SKM-1 (cell line): ENCODE measurements at regions not wholly inside any gene's neighbourhood (a gene's known extent, or its start where the extent isn't known, plus 50 kb on each side); places are given as distances from the start of the nearest gene placed in this dataset.
"Not testable (repeated sequence)": the region's sequence is repeated elsewhere in the genome, so short reads cannot be mapped to it uniquely, and the experiment has no call there.

Experiments
- DNase-seq: peaks from one replicate; lab custom pipeline; 2025; ENCODE audit not compliant: unreplicated experiment; lab: John Stamatoyannopoulos, UW

- DNase-seq = peak; percentile 72
Observed at GRCh38 chr13:28574617-28575142, 79.8 kb upstream of the FLT1 start.

GRCh38 chr13:28573595-28574373, 78.9 kb upstream of the FLT1 start:
- DNase-seq = peak; percentile 95

GRCh38 chr13:28572871-28573270, 77.9 kb upstream of the FLT1 start:
- no peak for DNase-seq

GRCh38 chr13:28570356-28570755, 75.4 kb upstream of the FLT1 start:
- not testable (repeated sequence) for DNase-seq

- no peak for DNase-seq
Observed at GRCh38 chr13:28569886-28570285, 75.0 kb upstream of the FLT1 start.

GRCh38 chr13:28568286-28568685, 73.4 kb upstream of the FLT1 start:
- peak; percentile 35 for DNase-seq

- no peak for DNase-seq
Observed at GRCh38 chr13:28566891-28567290, 72.0 kb upstream of the FLT1 start.

GRCh38 chr13:28566283-28566682, 71.4 kb upstream of the FLT1 start:
- no peak for DNase-seq

- no peak for DNase-seq
Observed at GRCh38 chr13:28564030-28564429, 69.1 kb upstream of the FLT1 start.

- DNase-seq = no peak
Observed at GRCh38 chr13:28563609-28564008, 68.7 kb upstream of the FLT1 start.

GRCh38 chr13:28560612-28561011, 65.7 kb upstream of the FLT1 start:
- DNase-seq = no peak

GRCh38 chr13:28559636-28560259, 64.8 kb upstream of the FLT1 start:
- no peak for DNase-seq

GRCh38 chr13:28558567-28558966, 63.6 kb upstream of the FLT1 start:
- DNase-seq = no peak

GRCh38 chr13:28557725-28558520, 63.0 kb upstream of the FLT1 start:
- no peak for DNase-seq

GRCh38 chr13:28555096-28555495, 60.2 kb upstream of the FLT1 start:
- DNase-seq = no peak

GRCh38 chr13:28553971-28554370, 59.0 kb upstream of the FLT1 start:
- no peak for DNase-seq

GRCh38 chr13:28552288-28552687, 57.4 kb upstream of the FLT1 start:
- no peak for DNase-seq

GRCh38 chr13:28551498-28551895, 56.6 kb upstream of the FLT1 start:
- no peak for DNase-seq

- no peak for DNase-seq
Observed at GRCh38 chr13:28550721-28551497, 56.0 kb upstream of the FLT1 start.

GRCh38 chr13:28550091-28550490, 55.2 kb upstream of the FLT1 start:
- DNase-seq = no peak

- DNase-seq = no peak
Observed at GRCh38 chr13:28548872-28549271, 53.9 kb upstream of the FLT1 start.
